GM23338 (cell line): ENCODE measurements at regions not wholly inside any gene's neighbourhood (a gene's known extent, or its start where the extent isn't known, plus 50 kb on each side); places are given as distances from the start of the nearest gene placed in this dataset.
"Not testable (repeated sequence)": the region's sequence is repeated elsewhere in the genome, so short reads cannot be mapped to it uniquely, and the experiment has no call there.

Experiments used
- ATAC-seq: fragments of 200-7000 bp; cut with Tn5 transposase; 3 replicates; pipeline ENCODE4 v1.9.1; 2020
- DNase-seq: peaks from one replicate; pipeline ENCODE4 v3.0.0-alpha.2; 2015; ENCODE audit warnings: low spot score
- H2AFZ ChIP-seq: fragments of 200-600 bp; sonication (generic); 2 replicates; pipeline ENCODE4 v1.8.0; 2016; ENCODE audit warnings: antibody characterized with exemption, mild to moderate bottlenecking, moderate library complexity
- H3F3A ChIP-seq: fragments of 200-600 bp; sonication (generic); replicated peaks from 2 replicates; pipeline ENCODE4 v1.8.0; 2017; ENCODE audit warnings: antibody characterized with exemption, mixed run types, low read depth
- H3K27ac ChIP-seq: fragments of 200-600 bp; sonication (generic); 2 replicates; pipeline ENCODE4 v1.6.1; 2016; ENCODE audit warnings: low read depth
- H3K27me3 ChIP-seq: fragments of 200-600 bp; sonication (generic); 2 replicates; pipeline ENCODE4 v1.8.0; 2016; ENCODE audit warnings: mild to moderate bottlenecking, mixed run types, moderate library complexity; ENCODE audit not compliant: insufficient read depth
- H3K36me3 ChIP-seq: fragments of 200-600 bp; sonication (generic); 2 replicates; pipeline ENCODE4 v1.8.0; 2016; ENCODE audit warnings: mild to moderate bottlenecking; ENCODE audit not compliant: insufficient read depth
- H3K4me1 ChIP-seq: fragments of 200-600 bp; sonication (generic); 2 replicates; pipeline ENCODE4 v1.8.0; 2016; ENCODE audit warnings: mild to moderate bottlenecking, moderate library complexity; ENCODE audit not compliant: insufficient read depth
- H3K4me2 ChIP-seq: fragments of 200-600 bp; sonication (generic); 2 replicates; pipeline ENCODE4 v1.7.1; 2017; ENCODE audit warnings: mixed run types
- H3K4me3 ChIP-seq: fragments of 200-600 bp; sonication (generic); 2 replicates; pipeline ENCODE4 v1.6.1; 2016; ENCODE audit warnings: mixed run types
- H3K79me2 ChIP-seq: fragments of 200-600 bp; sonication (generic); replicated peaks from 2 replicates; pipeline ENCODE4 v1.8.0; 2017; ENCODE audit warnings: mild to moderate bottlenecking; ENCODE audit not compliant: insufficient read depth
- H3K9me2 ChIP-seq: fragments of 200-600 bp; sonication (generic); 2 replicates; pipeline ENCODE4 v1.8.0; 2017; ENCODE audit not compliant: insufficient read depth
- H4K20me1 ChIP-seq: fragments of 200-600 bp; sonication (generic); replicated peaks from 2 replicates; pipeline ENCODE4 v1.8.0; 2017; ENCODE audit warnings: mild to moderate bottlenecking; ENCODE audit not compliant: insufficient read depth
- H3K27ac Mint-ChIP-seq: 2 replicates; pipeline ENCODE4 v1.8.0; 2020; ENCODE audit warnings: inconsistent platforms, mild to moderate bottlenecking, moderate library complexity, mixed read lengths
- H3K27me3 Mint-ChIP-seq: 3 replicates; pipeline ENCODE4 v1.8.0; 2022; ENCODE audit warnings: low read depth, mild to moderate bottlenecking, moderate library complexity, mixed read lengths, inconsistent platforms; ENCODE audit not compliant: insufficient read depth, poor library complexity
- H3K36me3 Mint-ChIP-seq: 3 replicates; pipeline ENCODE4 v1.8.0; 2021; ENCODE audit warnings: low read depth, mild to moderate bottlenecking, inconsistent platforms, moderate library complexity, mixed read lengths
- H3K4me1 Mint-ChIP-seq: 3 replicates; pipeline ENCODE4 v1.8.0; 2020; ENCODE audit warnings: mild to moderate bottlenecking, inconsistent platforms, mixed read lengths
- H3K4me3 Mint-ChIP-seq: 3 replicates; pipeline ENCODE4 v1.8.0; 2021; ENCODE audit warnings: moderate library complexity, mild to moderate bottlenecking, inconsistent platforms, mixed read lengths
- H3K9me3 Mint-ChIP-seq: 3 replicates; pipeline ENCODE4 v1.8.0; 2020; ENCODE audit warnings: moderate library complexity, mild to moderate bottlenecking, inconsistent platforms, mixed read lengths
- CREB1 ChIP-seq: fragments of 250-450 bp; sonication (Bioruptor Pico); IDR thresholded peaks from 2 replicates; pipeline ENCODE4 v1.5.0; 2020; ENCODE audit warnings: low read depth, mild to moderate bottlenecking, moderate library complexity
- CTCF ChIP-seq, 2 experiments: fragments of 200-600 bp in 1 of 2; sonication (generic) in 1 of 2; conservative IDR thresholded peaks; 2 replicates each; pipeline versions ENCODE4 v1.5.1 to v1.6.1; 2016 to 2017; ENCODE audit warnings: antibody characterized with exemption in 2 of 2, low read depth in 2 of 2, mild to moderate bottlenecking in 2 of 2, moderate library complexity in 1 of 2
- ETS1 ChIP-seq: IDR thresholded peaks from 2 replicates; pipeline ENCODE4 v1.6.1; 2016; ENCODE audit warnings: antibody characterized with exemption
- EZH2 ChIP-seq: fragments of 200-600 bp; sonication (generic); IDR thresholded peaks from one replicate; pipeline ENCODE4 v1.8.0; 2017; ENCODE audit warnings: antibody characterized with exemption, mild to moderate bottlenecking, low read depth; ENCODE audit not compliant: unreplicated experiment
- JUNB ChIP-seq: IDR thresholded peaks from one replicate; pipeline ENCODE4 v1.6.1; 2016; ENCODE audit warnings: antibody characterized with exemption; ENCODE audit not compliant: unreplicated experiment
- NANOG ChIP-seq: IDR thresholded peaks from 2 replicates; pipeline ENCODE4 v1.6.1; 2016; ENCODE audit warnings: antibody characterized with exemption, borderline replicate concordance
- POLR2AphosphoS5 ChIP-seq: IDR thresholded peaks from 2 replicates; pipeline ENCODE4 v1.6.1; 2016; ENCODE audit warnings: antibody characterized with exemption, low read depth
- STAT1 ChIP-seq: IDR thresholded peaks from one replicate; pipeline ENCODE4 v1.6.1; 2016; ENCODE audit warnings: antibody characterized with exemption; ENCODE audit not compliant: unreplicated experiment
- ZNF114 ChIP-seq: fragments of 250-450 bp; sonication (Bioruptor Pico); IDR thresholded peaks from 2 replicates; pipeline ENCODE4 v1.5.0; 2020; ENCODE audit warnings: mild to moderate bottlenecking, moderate library complexity
- ZNF331 ChIP-seq: fragments of 250-450 bp; sonication (Bioruptor Pico); IDR thresholded peaks from 2 replicates; pipeline ENCODE4 v1.5.0; 2020; ENCODE audit warnings: low read depth, mild to moderate bottlenecking, moderate library complexity
- ZNF462 ChIP-seq: fragments of 250-450 bp; sonication (Bioruptor Pico); IDR thresholded peaks from 2 replicates; pipeline ENCODE4 v1.5.0; 2020; ENCODE audit warnings: mild to moderate bottlenecking, moderate library complexity

GRCh38 chr9:12333966-12334365 lies 359.2 kb upstream of the TYRP1 start:
- H3K4me3 ChIP-seq, H3K27ac ChIP-seq, H2AFZ ChIP-seq, H3K79me2 ChIP-seq, ATAC-seq, H3K36me3 Mint-ChIP-seq, H3F3A ChIP-seq, H3K27me3 ChIP-seq, H3K27me3 Mint-ChIP-seq, H3K9me2 ChIP-seq, H3K4me1 ChIP-seq, H4K20me1 ChIP-seq, H3K4me3 Mint-ChIP-seq, H3K36me3 ChIP-seq, H3K4me2 ChIP-seq, H3K4me1 Mint-ChIP-seq, DNase-seq, H3K9me3 Mint-ChIP-seq: not testable (repeated sequence)
- 0 out of 2 replicates have a peak overlapping the region, but pooled peaks have one; percentile 40 for H3K27ac Mint-ChIP-seq

- H3K27me3 ChIP-seq: no peaks in the 10 kb centered on the region
- no peak overlapping the region for H3K4me3 ChIP-seq
- H3K27ac Mint-ChIP-seq: no peak overlapping the region
- H3K4me2 ChIP-seq: no peak overlapping the region
- ATAC-seq (no peak), DNase-seq (no peak)
- H3K79me2 ChIP-seq: no peaks in the 10 kb centered on the region
- H4K20me1 ChIP-seq: no peaks in the 10 kb centered on the region
- no peaks in the 10 kb centered on the region for H3K9me2 ChIP-seq
- no peaks in the 10 kb centered on the region for H3K36me3 Mint-ChIP-seq
- H3K4me1 Mint-ChIP-seq: peaks cover 2% of the 10 kb centered on the region; the same call in 2 of the 3 replicates
- no peaks in the 10 kb centered on the region for H3F3A ChIP-seq
- peak overlapping the region; percentile 43; the same call in 1 of the 2 replicates for H2AFZ ChIP-seq
- H3K9me3 Mint-ChIP-seq: no peaks in the 10 kb centered on the region
- H3K4me3 Mint-ChIP-seq: no peak overlapping the region
- no peaks in the 10 kb centered on the region for H3K27me3 Mint-ChIP-seq
- H3K4me1 ChIP-seq: no peaks in the 10 kb centered on the region
- H3K27ac ChIP-seq: no peak overlapping the region
- no peaks in the 10 kb centered on the region for H3K36me3 ChIP-seq
- no peak for TF ChIP-seq JUNB
- TF ChIP-seq CTCF (conservative IDR thresholded peaks at IDR 0.05; ENCODE audit: low read depth in 2 of 2): no peak
- no peak for TF ChIP-seq POLR2AphosphoS5
- TF ChIP-seq EZH2: no peak
- no peak for TF ChIP-seq ETS1
- no peak for TF ChIP-seq STAT1
- TF ChIP-seq ZNF331 (CRISPR knock-in tag): no peak
- TF ChIP-seq ZNF114 (CRISPR knock-in tag): no peak
- no peak for TF ChIP-seq ZNF462
- no peak for TF ChIP-seq CREB1 (CRISPR knock-in tag)
- TF ChIP-seq NANOG: no peak
These were observed 342.4 kb upstream of the TYRP1 start for GRCh38 chr9:12350775-12351174.
